GM18951 (cell line): ENCODE measurements at regions not wholly inside any gene's neighbourhood (a gene's known extent, or its start where the extent isn't known, plus 50 kb on each side); places are given as distances from the start of the nearest gene placed in this dataset.
"Not testable (repeated sequence)": the region's sequence is repeated elsewhere in the genome, so short reads cannot be mapped to it uniquely, and the experiment has no call there.

ENCODE experiments used
- POLR2A ChIP-seq: IDR thresholded peaks from 4 replicates; pipeline ENCODE4 v1.6.1; 2011; ENCODE audit warnings: mild to moderate bottlenecking; ENCODE audit not compliant: insufficient read length, insufficient read depth; ENCODE audit errors: extremely low read depth
- in situ Hi-C: fragments of 300-500 bp; cut with MboI; formaldehyde crosslinking; loops from one replicate; pipeline ENCODE4 v1.12.0; 2022; ENCODE audit warnings: low sequenced_read_pairs, mixed read lengths, inconsistent platforms; ENCODE audit not compliant: unreplicated experiment

GRCh38 chr3:106969596-106969995, 407.6 kb upstream of the CCDC54 start:
- in situ Hi-C loops = no loop called here
- no peak for TF ChIP-seq POLR2A

DNA sequence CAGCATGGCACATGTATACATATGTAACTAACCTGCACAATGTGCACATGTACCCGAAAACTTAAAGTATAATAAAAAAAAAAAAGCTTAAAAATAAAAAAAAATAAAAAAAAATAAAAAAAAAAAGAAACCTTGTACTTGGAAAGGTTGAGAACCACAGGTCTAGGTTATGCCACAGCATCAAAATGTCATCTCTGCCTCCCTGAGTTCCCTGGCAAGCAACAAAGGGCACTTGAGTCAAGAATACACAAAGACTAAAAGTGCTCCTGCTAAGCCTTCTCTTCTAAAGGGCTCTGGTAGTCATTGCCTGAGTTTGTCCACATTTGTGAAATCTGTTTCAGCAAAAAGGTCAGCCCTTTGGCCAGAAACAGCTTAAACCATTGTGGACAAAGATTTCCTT, 395.8 kb upstream of the CCDC54 start:
- TF ChIP-seq POLR2A = no peak
- in situ Hi-C loops = no loop called here

GRCh38 chr3:106985721-106986120, 391.5 kb upstream of the CCDC54 start:
- in situ Hi-C loops = no loop called here
- no peak for TF ChIP-seq POLR2A

GRCh38 chr3:106998841-106999682, 378.2 kb upstream of the CCDC54 start:
- in situ Hi-C loops = not testable (repeated sequence)

- in situ Hi-C loops = no loop called here
- TF ChIP-seq POLR2A = no peak
These were observed 375.6 kb upstream of the CCDC54 start for GRCh38 chr3:107001635-107002034.

GRCh38 chr3:107005352-107005751, 371.9 kb upstream of the CCDC54 start:
- in situ Hi-C loops = not testable (repeated sequence)

GRCh38 chr3:107008213-107008612, 369.0 kb upstream of the CCDC54 start:
- in situ Hi-C loops = no loop called here

GRCh38 chr3:107013641-107014040, 363.6 kb upstream of the CCDC54 start:
- TF ChIP-seq POLR2A = no peak
- in situ Hi-C loops = no loop called here

More at GRCh38 chr3:107008213-107008612, 369.0 kb upstream of the CCDC54 start:
- TF ChIP-seq POLR2A = no peak

DNA sequence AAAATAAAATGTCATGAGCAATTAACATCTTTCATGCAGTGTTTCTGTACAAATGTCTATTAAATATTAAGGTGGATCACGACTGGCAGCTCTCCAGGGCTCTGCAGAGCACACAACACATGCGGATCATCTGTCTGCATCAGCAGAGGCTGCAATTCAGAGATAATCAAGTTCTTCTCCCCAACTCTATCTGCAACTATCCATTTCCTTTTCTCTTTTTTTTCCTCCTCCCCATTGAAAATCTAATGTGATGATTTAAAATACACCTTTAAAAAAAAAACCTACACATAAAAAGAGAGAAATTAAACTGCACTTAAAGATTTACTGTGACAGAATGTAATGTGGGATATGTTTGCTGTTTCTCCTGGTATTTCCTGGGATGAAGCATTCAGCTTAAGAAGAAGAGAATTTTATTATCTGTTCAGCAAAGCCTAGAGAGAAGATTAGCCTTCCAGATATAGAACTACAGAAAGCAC, 352.6 kb upstream of the CCDC54 start:
- no peak for TF ChIP-seq POLR2A
- in situ Hi-C loops = no loop called here

GRCh38 chr3:107025961-107026360, 351.3 kb upstream of the CCDC54 start:
- no peak for TF ChIP-seq POLR2A
- in situ Hi-C loops = no loop called here

DNA sequence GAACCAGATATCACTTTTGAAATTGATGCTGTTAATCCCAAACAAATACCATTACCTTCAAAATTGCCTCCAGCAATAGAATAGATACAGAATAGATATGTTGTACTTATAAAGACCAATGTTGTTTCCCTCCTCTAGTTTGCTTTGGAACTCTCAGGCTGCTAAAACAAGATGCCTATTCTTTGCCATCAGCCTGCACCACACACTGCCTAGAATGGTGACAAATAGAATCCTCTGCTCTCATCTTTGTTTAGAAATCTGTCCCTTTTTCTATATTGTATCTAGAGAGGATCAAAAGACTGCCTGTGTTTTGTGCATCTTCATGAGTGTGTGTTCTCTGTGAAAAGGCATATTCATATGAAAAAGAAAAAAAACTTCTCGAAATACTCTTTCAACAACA, 349.2 kb upstream of the CCDC54 start:
- in situ Hi-C loops = no loop called here
- no peak for TF ChIP-seq POLR2A

DNA sequence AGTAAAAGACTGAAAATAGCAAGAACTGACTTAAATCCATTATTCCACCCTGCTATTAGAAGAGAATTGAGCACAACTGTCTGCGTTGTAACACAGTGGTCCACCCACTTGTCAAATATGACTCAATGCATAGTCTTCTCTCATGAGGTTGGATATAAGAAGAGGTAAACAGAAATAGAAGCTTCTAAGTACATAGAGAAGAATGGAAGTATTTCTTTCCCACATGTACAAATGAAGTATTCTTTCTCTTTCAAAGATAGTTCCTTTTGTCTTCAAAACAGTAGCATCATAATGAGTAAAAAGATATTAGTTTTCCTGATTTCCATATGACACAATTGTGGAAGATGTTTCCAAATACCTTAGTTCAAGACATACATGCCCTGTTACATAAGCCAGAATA, 348.6 kb upstream of the CCDC54 start:
- no peak for TF ChIP-seq POLR2A
- in situ Hi-C loops = no loop called here

DNA sequence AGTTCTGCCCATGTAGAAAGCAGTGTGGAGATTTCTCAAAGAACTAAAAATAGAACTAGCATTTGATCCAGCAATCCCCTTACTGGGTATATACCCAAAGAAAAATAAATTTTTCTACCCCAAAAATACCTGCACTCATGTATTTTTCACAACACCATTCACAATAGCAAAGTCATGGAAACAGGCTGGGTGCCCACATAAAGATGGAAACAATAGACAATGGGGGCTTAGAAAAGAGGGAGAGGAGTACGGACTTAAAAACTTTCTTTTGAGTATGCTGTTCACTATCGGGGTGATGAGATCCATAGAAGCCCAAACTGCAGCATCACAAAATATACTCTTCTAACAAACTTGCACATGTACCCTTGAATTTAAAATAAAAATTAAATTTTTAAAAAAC, 345.1 kb upstream of the CCDC54 start:
- in situ Hi-C loops = no loop called here
- TF ChIP-seq POLR2A = no peak

DNA sequence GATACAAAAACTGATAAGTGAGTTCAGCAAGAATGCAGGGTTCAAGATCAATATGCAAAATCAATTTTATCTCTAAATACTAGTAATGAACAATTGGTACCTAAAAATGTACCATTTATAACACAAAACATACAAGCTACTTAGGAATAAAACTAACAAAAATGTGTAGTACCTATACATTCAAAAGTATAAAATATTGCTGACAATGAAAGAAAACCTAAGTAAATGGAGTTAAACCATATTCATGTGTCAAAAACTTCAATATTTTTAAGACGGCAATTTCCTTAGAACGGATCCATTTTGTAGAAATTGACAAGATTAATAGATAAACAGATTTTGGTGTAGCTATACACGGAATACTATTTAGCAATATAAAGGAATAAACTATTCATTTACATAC, 343.1 kb upstream of the CCDC54 start:
- in situ Hi-C loops = no loop called here
- no peak for TF ChIP-seq POLR2A
